Fibroblast of villous mesenchyme (primary cell): ENCODE measurements at regions not wholly inside any gene's neighbourhood (a gene's known extent, or its start where the extent isn't known, plus 50 kb on each side); places are given as distances from the start of the nearest gene placed in this dataset.
"Not testable (repeated sequence)": the region's sequence is repeated elsewhere in the genome, so short reads cannot be mapped to it uniquely, and the experiment has no call there.

Source experiments
- DNase-seq: peaks from one replicate; pipeline ENCODE4 v3.0.0-alpha.2; 2010; ENCODE audit warnings: low read depth
- H3K4me3 ChIP-seq: 2 replicates; pipeline ENCODE4 v1.5.1; 2011; ENCODE audit warnings: low read depth, mild to moderate bottlenecking, low read length
- CTCF ChIP-seq: IDR thresholded peaks from 2 replicates; pipeline ENCODE4 v1.5.1; 2012; ENCODE audit warnings: low read depth, mild to moderate bottlenecking, low read length; ENCODE audit not compliant: insufficient read depth

- TF ChIP-seq CTCF = no peak
- H3K4me3 ChIP-seq = no peak overlapping the region
- DNase-seq = no peak
Observed at GRCh38 chr2:47697000-47697601, 85.8 kb upstream of the MSH6 start.

- no peak overlapping the region for H3K4me3 ChIP-seq
- DNase-seq = no peak
- TF ChIP-seq CTCF = no peak
Observed at GRCh38 chr2:47696478-47696831, 86.5 kb upstream of the MSH6 start.

GRCh38 chr2:47695800-47696477, 87.0 kb upstream of the MSH6 start:
- no peak for DNase-seq
- TF ChIP-seq CTCF = no peak
- H3K4me3 ChIP-seq = no peak overlapping the region

GRCh38 chr2:47694451-47694850, 88.5 kb upstream of the MSH6 start:
- not testable (repeated sequence) for DNase-seq, H3K4me3 ChIP-seq

- not testable (repeated sequence) for DNase-seq, H3K4me3 ChIP-seq
Observed at GRCh38 chr2:47690706-47691325, 92.1 kb upstream of the MSH6 start.

- no peak for TF ChIP-seq CTCF
- no peak for DNase-seq
- no peak overlapping the region for H3K4me3 ChIP-seq
Observed at GRCh38 chr2:47690132-47690531, 92.8 kb upstream of the MSH6 start.

GRCh38 chr2:47689118-47689517, 93.8 kb upstream of the MSH6 start:
- not testable (repeated sequence) for H3K4me3 ChIP-seq, DNase-seq

- no peak for DNase-seq
- no peak for TF ChIP-seq CTCF
- H3K4me3 ChIP-seq = no peak overlapping the region
Observed at GRCh38 chr2:47688561-47688960, 94.4 kb upstream of the MSH6 start.
